Spleen (tissue), 11 donors: ENCODE measurements at regions not wholly inside any gene's neighbourhood (a gene's known extent, or its start where the extent isn't known, plus 50 kb on each side); places are given as distances from the start of the nearest gene placed in this dataset.
"Not testable (repeated sequence)": the region's sequence is repeated elsewhere in the genome, so short reads cannot be mapped to it uniquely, and the experiment has no call there.

Source experiments
- DNase-seq: peaks from one replicate; pipeline ENCODE4 v3.0.0-alpha.2; 2020
- H3K27ac ChIP-seq, 8 donors: fragments of 200-600 bp; sonication (generic) in 7 of 8; 1 replicate in 4 of 8; 2 replicates in 4 of 8; pipeline versions ENCODE4 v1.5.0 to v1.8.0; 2016 to 2021; ENCODE audit warnings: inconsistent platforms in 4 of 8, mild to moderate bottlenecking in 4 of 8, moderate library complexity in 1 of 8
- H3K27me3 ChIP-seq, 7 donors: fragments of 200-600 bp; sonication (generic) in 6 of 7; replicated peaks in 1 of 7; 1 replicate in 4 of 7; 2 replicates in 3 of 7; pipeline versions ENCODE4 v1.5.0 to v1.8.0; 2016 to 2021; ENCODE audit warnings: inconsistent platforms in 3 of 7, mild to moderate bottlenecking in 1 of 7
- H3K36me3 ChIP-seq, 6 donors: fragments of 200-600 bp; sonication (generic) in 5 of 6; 1 replicate in 4 of 6; 2 replicates in 2 of 6; pipeline versions ENCODE4 v1.5.0 to v1.8.0; 2016 to 2021; ENCODE audit warnings: inconsistent platforms in 2 of 6
- H3K4me1 ChIP-seq, 6 donors: fragments of 200-600 bp; sonication (generic) in 5 of 6; 1 replicate in 3 of 6; 2 replicates in 3 of 6; pipeline versions ENCODE4 v1.5.0 to v1.8.0; 2016 to 2021; ENCODE audit warnings: inconsistent platforms in 3 of 6
- H3K4me3 ChIP-seq, 8 donors: fragments of 200-600 bp; sonication (generic) in 7 of 8; 1 replicate in 4 of 8; 2 replicates in 4 of 8; pipeline versions ENCODE4 v1.5.0 to v1.8.0; 2016 to 2021; ENCODE audit warnings: inconsistent platforms in 4 of 8, mild to moderate bottlenecking in 4 of 8, moderate library complexity in 2 of 8
- H3K9me3 ChIP-seq, 8 donors: fragments of 200-600 bp; sonication (generic) in 7 of 8; 1 replicate in 4 of 8; 2 replicates in 4 of 8; pipeline versions ENCODE4 v1.5.0 to v1.8.0; 2016 to 2021; ENCODE audit warnings: inconsistent platforms in 4 of 8
- CTCF ChIP-seq, 11 experiments: fragments of 200-600 bp in 7 of 11; fragments of 450-650 bp in 4 of 11; sonication (generic) in 4 of 11; IDR thresholded peaks in 8 of 11; conservative IDR thresholded peaks in 3 of 11; 1 replicate in 7 of 11; 2 replicates in 4 of 11; pipeline versions ENCODE4 v1.4.0 to v1.8.0; 2016 to 2021; ENCODE audit warnings: antibody characterized with exemption in 11 of 11, inconsistent platforms in 4 of 11, mild to moderate bottlenecking in 1 of 11
- POLR2A ChIP-seq, 3 donors: fragments of 450-650 bp; IDR thresholded peaks; one replicate each; pipeline ENCODE4 v1.5.1; 2017; ENCODE audit warnings: antibody characterized with exemption in 3 of 3, mild to moderate bottlenecking in 1 of 3
- POLR2AphosphoS5 ChIP-seq, 3 donors: sonication (generic); formaldehyde crosslinking; IDR thresholded peaks; one replicate each; pipeline ENCODE4 v1.5.1; 2017; ENCODE audit warnings: antibody characterized with exemption in 3 of 3
- WGBS, 5 donors: extraction: QIAGEN DNeasy Blood & Tissue Kit in 3 of 5; methylation state at CpG; one replicate each; pipeline versions ENCODE4 v1.1.5 to v1.1.7; 2013 to 2018; 5-methylcytosine and 5-hydroxymethylcytosine counted together
- intact Hi-C: fragments of 100-400 bp; cut with DNase I; formaldehyde crosslinking; loops from one replicate; pipeline ENCODE4 v1.15.0; 2023; ENCODE audit warnings: low total_unique reads
- donor health status: healthy with polysubstance abuse.
- donor health status: DM: no; HTN: no; CAD: no; lungs with moderate emphysema.
- donor health status: DM: no; HTN: no; CAD: no.
- donor health status: Bipolar disorder and iron deficiency.
- donor health status: healthy.
- donor health status: DM: no; HTN: no; CAD: no.
- donor health status: DM: yes; HTN: yes; CAD: no.

GRCh38 chr1:5678759-5679158, 313.5 kb downstream of the NPHP4 start:
- H3K4me3 ChIP-seq: no peak overlapping the region
- no peaks in the 10 kb centered on the region for H3K36me3 ChIP-seq
- peaks cover 0 to 20% (median 0%) of the 10 kb centered on the region in 7 donors for H3K27me3 ChIP-seq
- H3K9me3 ChIP-seq: peaks cover 0 to 22% (median 13%) of the 10 kb centered on the region in 8 donors
- WGBS, 5 donors: 69 to 92% (median 81%) methylated on average over 1 of the region's 1 CpG
- no peak for DNase-seq
- no peaks in the 10 kb centered on the region for H3K4me1 ChIP-seq
- TF ChIP-seq CTCF (IDR thresholded peaks at IDR 0.05 in 8 of 11, conservative IDR thresholded peaks at IDR 0.05 in 3 of 11) (no peak), POLR2A (IDR thresholded peaks at IDR 0.05) (no peak), POLR2AphosphoS5 (IDR thresholded peaks at IDR 0.05) (no peak)
- H3K27ac ChIP-seq: no peak overlapping the region
- intact Hi-C loops: no loop called here

GRCh38 chr1:5672355-5672754, 319.9 kb downstream of the NPHP4 start:
- H3K27ac ChIP-seq, DNase-seq, H3K27me3 ChIP-seq, intact Hi-C loops, H3K4me1 ChIP-seq, H3K4me3 ChIP-seq, H3K36me3 ChIP-seq: not testable (repeated sequence)
- WGBS, 5 donors: 25 to 40% (median 37%) methylated on average over 5 of the region's 5 CpGs
- H3K9me3 ChIP-seq: peaks cover 0 to 29% (median 13%) of the 10 kb centered on the region in 8 donors

- no peak for TF ChIP-seq POLR2AphosphoS5 (IDR thresholded peaks at IDR 0.05)
- TF ChIP-seq POLR2A (IDR thresholded peaks at IDR 0.05): no peak
- TF ChIP-seq CTCF (IDR thresholded peaks at IDR 0.05 in 8 of 11, conservative IDR thresholded peaks at IDR 0.05 in 3 of 11): no peak
- no peaks in the 10 kb centered on the region for H3K27me3 ChIP-seq
- DNase-seq: no peak
- no peaks in the 10 kb centered on the region for H3K36me3 ChIP-seq
- 58 to 64% (median 59%) methylated on average over 9 of the region's 9 CpGs for WGBS, 5 donors
- H3K4me1 ChIP-seq: no peaks in the 10 kb centered on the region
- intact Hi-C loops: no loop called here
- H3K9me3 ChIP-seq: peaks cover 0 to 27% (median 11%) of the 10 kb centered on the region in 8 donors
- H3K27ac ChIP-seq: no peak overlapping the region
- H3K4me3 ChIP-seq: no peak overlapping the region
Measured at GRCh38 chr1:5670590-5671350, 321.5 kb downstream of the NPHP4 start.

GRCh38 chr1:5667513-5668325, 324.5 kb downstream of the NPHP4 start:
- H3K27me3 ChIP-seq: peaks cover 0 to 21% (median 0%) of the 10 kb centered on the region in 7 donors
- peaks cover 0 to 3% (median 0%) of the 10 kb centered on the region in 8 donors for H3K9me3 ChIP-seq
- no peak overlapping the region for H3K4me3 ChIP-seq
- intact Hi-C loops: no loop called here
- no peak for DNase-seq
- no peaks in the 10 kb centered on the region for H3K36me3 ChIP-seq
- peak overlapping the region in 1 of 8 donors; percentile 27 for H3K27ac ChIP-seq
- 58 to 77% (median 71%) methylated on average over 34 of the region's 34 CpGs for WGBS, 5 donors
- H3K4me1 ChIP-seq: no peaks in the 10 kb centered on the region
- no peak for TF ChIP-seq POLR2AphosphoS5 (IDR thresholded peaks at IDR 0.05)
